PC-3 (cell line): ENCODE measurements at regions not wholly inside any gene's neighbourhood (a gene's known extent, or its start where the extent isn't known, plus 50 kb on each side); places are given as distances from the start of the nearest gene placed in this dataset.
"Not testable (repeated sequence)": the region's sequence is repeated elsewhere in the genome, so short reads cannot be mapped to it uniquely, and the experiment has no call there.

Source experiments
- ATAC-seq: fragments of 200-7000 bp; cut with Tn5 transposase; 2 replicates; pipeline ENCODE4 v1.9.1; 2020; ENCODE audit warnings: mild to moderate bottlenecking, moderate library complexity
- BruUV-seq: library from RNA; stranded (reverse); fragments of 400-500 nt; replicated peaks from 2 replicates; lab custom pipeline; 2021; lab: Mats Ljungman, UMichigan
- CTCF ChIA-PET: fragments of 300-600 bp; sonication (Branson Sonifier 250); formaldehyde crosslinking; loops from one replicate; lab custom pipeline; 2022; ENCODE audit warnings: antibody characterized with exemption; lab: Charles Lee
- POLR2A ChIA-PET: fragments of 300-600 bp; sonication (Branson Sonifier 250); formaldehyde crosslinking; loops from one replicate; lab custom pipeline; 2022; ENCODE audit warnings: antibody characterized with exemption; ENCODE audit not compliant: unreplicated experiment; lab: Charles Lee
- DNase-seq: peaks from one replicate; pipeline ENCODE4 v3.0.0-alpha.2; 2015
- H2AFZ ChIP-seq: fragments of 300-600 bp; sonication (generic); 2 replicates; pipeline ENCODE4 v1.6.0; 2016; ENCODE audit warnings: antibody characterized with exemption, low read length
- H3F3A ChIP-seq: fragments of 300-600 bp; sonication (generic); one replicate; pipeline ENCODE4 v1.6.0; 2017; ENCODE audit warnings: antibody characterized with exemption, low read length, control low read depth, mild to moderate bottlenecking; ENCODE audit not compliant: unreplicated experiment
- H3K27ac ChIP-seq: fragments of 300-600 bp; sonication (generic); 2 replicates; pipeline ENCODE4 v1.5.1; 2016; ENCODE audit warnings: mild to moderate bottlenecking, low read length
- H3K27me3 ChIP-seq: fragments of 300-600 bp; sonication (generic); 2 replicates; pipeline ENCODE4 v1.6.1; 2016; ENCODE audit warnings: low read length, mixed read lengths
- H3K36me3 ChIP-seq: fragments of 300-600 bp; sonication (generic); 2 replicates; pipeline ENCODE4 v1.6.1; 2016; ENCODE audit warnings: low read depth, mixed run types, low read length, mixed read lengths
- H3K4me1 ChIP-seq: fragments of 300-600 bp; sonication (generic); 2 replicates; pipeline ENCODE4 v1.5.1; 2016; ENCODE audit warnings: low read length; ENCODE audit not compliant: insufficient read depth
- H3K4me2 ChIP-seq: fragments of 300-600 bp; sonication (generic); 2 replicates; pipeline ENCODE4 v1.6.0; 2016; ENCODE audit warnings: low read length
- H3K4me3 ChIP-seq: fragments of 300-600 bp; sonication (generic); 2 replicates; pipeline ENCODE4 v1.5.1; 2016; ENCODE audit warnings: mild to moderate bottlenecking, low read length, mixed read lengths
- H3K79me2 ChIP-seq: fragments of 300-600 bp; sonication (generic); 2 replicates; pipeline ENCODE4 v1.6.1; 2017; ENCODE audit warnings: low read length, mixed read lengths
- H3K9ac ChIP-seq: fragments of 300-600 bp; sonication (generic); 2 replicates; pipeline ENCODE4 v1.6.0; 2016; ENCODE audit warnings: mild to moderate bottlenecking, low read length
- H3K9me2 ChIP-seq: fragments of 300-600 bp; sonication (generic); replicated peaks from 2 replicates; pipeline ENCODE4 v1.6.1; 2016; ENCODE audit warnings: mixed run types, low read length, mixed read lengths
- H3K9me3 ChIP-seq: fragments of 300-600 bp; sonication (generic); 2 replicates; pipeline ENCODE4 v1.6.1; 2016; ENCODE audit warnings: low read length, mixed read lengths
- H4K20me1 ChIP-seq: fragments of 300-600 bp; sonication (generic); 2 replicates; pipeline ENCODE4 v1.6.1; 2016; ENCODE audit warnings: low read length, mixed read lengths
- EZH2 ChIP-seq: fragments of 300-600 bp; sonication (generic); IDR thresholded peaks from one replicate; pipeline ENCODE4 v1.6.1; 2017; ENCODE audit warnings: antibody characterized with exemption, mild to moderate bottlenecking, low read length; ENCODE audit not compliant: unreplicated experiment
- EZH2phosphoT487 ChIP-seq: fragments of 300-600 bp; sonication (generic); IDR thresholded peaks from 2 replicates; pipeline ENCODE4 v1.6.1; 2018; ENCODE audit warnings: mild to moderate bottlenecking, antibody characterized with exemption, low read length, borderline replicate concordance
- intact Hi-C: fragments of 100-400 bp; cut with micrococcal nuclease; formaldehyde crosslinking; loops from 2 replicates; pipeline ENCODE4 v1.9.0; 2023
- TF ChIP-seq, protein P1 (sequence below): fragments of 300-600 bp; sonication (generic); conservative IDR thresholded peaks from 2 replicates; pipeline ENCODE4 v1.5.1; 2017; ENCODE audit warnings: antibody characterized with exemption, low read depth, mild to moderate bottlenecking, low read length

DNA sequence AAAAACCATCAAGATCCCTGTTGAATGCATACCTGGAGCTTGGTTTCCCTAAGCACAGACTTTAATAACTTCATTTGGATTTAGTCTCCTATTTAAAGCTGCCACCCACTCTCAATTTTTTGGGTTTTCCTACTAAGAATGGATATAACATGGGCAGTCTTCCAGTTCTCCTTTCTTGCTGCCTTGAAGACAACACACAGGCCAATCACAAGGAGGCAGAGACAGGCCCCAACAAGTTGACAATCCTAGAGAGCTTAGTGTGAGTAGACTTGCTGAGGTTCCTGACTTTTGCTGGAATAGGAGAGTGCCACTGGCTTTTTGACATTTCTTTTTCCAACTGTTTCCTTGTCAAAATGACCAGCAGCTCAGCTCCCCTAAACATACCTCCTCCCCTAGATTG, 112.3 kb upstream of the ESR1 start:
- Histone ChIP-seq H3K27ac (no peak overlapping the region), H3K9me2 (no peaks in the 10 kb centered on the region), H3K4me1 (peaks cover 8% of the 10 kb centered on the region), H2AFZ (no peak overlapping the region), H3K79me2 (no peaks in the 10 kb centered on the region), H3K4me3 (no peak overlapping the region), H3K27me3 (no peaks in the 10 kb centered on the region), H3K9ac (no peak overlapping the region), H3K4me2 (no peak overlapping the region), H3K36me3 (no peaks in the 10 kb centered on the region), H3F3A (no peaks in the 10 kb centered on the region), H3K9me3 (no peaks in the 10 kb centered on the region), H4K20me1 (no peaks in the 10 kb centered on the region)
- ChIA-PET POLR2A (no interaction called here), CTCF (no interaction called here)
- BruUV-seq: no TSS peak
- no peak for TF ChIP-seq EZH2phosphoT487
- TF ChIP-seq, protein P1, sequence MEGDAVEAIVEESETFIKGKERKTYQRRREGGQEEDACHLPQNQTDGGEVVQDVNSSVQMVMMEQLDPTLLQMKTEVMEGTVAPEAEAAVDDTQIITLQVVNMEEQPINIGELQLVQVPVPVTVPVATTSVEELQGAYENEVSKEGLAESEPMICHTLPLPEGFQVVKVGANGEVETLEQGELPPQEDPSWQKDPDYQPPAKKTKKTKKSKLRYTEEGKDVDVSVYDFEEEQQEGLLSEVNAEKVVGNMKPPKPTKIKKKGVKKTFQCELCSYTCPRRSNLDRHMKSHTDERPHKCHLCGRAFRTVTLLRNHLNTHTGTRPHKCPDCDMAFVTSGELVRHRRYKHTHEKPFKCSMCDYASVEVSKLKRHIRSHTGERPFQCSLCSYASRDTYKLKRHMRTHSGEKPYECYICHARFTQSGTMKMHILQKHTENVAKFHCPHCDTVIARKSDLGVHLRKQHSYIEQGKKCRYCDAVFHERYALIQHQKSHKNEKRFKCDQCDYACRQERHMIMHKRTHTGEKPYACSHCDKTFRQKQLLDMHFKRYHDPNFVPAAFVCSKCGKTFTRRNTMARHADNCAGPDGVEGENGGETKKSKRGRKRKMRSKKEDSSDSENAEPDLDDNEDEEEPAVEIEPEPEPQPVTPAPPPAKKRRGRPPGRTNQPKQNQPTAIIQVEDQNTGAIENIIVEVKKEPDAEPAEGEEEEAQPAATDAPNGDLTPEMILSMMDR: no peak
- TF ChIP-seq EZH2: no peak
- intact Hi-C loops: no loop called here
- ATAC-seq (no peak), DNase-seq (no peak)

DNA sequence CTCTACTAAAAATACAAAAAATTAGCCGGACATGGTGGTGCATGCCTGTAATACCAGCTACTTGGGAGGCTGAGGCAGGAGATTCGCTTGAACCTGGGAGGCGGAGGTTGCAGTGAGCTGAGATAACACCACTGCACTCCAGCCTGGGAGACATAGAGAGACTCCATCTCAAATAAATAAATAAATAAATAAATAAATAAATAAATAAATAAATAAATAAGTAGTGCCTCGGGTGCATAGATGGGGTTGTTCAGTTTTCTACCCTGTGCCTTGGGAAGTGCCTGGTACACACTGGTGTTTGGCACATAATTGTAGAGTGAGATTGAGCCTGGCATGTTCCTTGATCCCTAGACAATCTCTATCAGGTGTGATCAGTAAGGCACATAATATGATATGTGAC, 111.2 kb upstream of the ESR1 start:
- H3K9me2 ChIP-seq, intact Hi-C loops, H3K27ac ChIP-seq, ATAC-seq, H3K36me3 ChIP-seq, CTCF ChIA-PET, H3K9ac ChIP-seq, H3K4me1 ChIP-seq, BruUV-seq, H3K79me2 ChIP-seq, H3K4me3 ChIP-seq, H3K4me2 ChIP-seq, H3K9me3 ChIP-seq, H4K20me1 ChIP-seq, H2AFZ ChIP-seq, POLR2A ChIA-PET, H3F3A ChIP-seq, DNase-seq, H3K27me3 ChIP-seq: not testable (repeated sequence)

DNA sequence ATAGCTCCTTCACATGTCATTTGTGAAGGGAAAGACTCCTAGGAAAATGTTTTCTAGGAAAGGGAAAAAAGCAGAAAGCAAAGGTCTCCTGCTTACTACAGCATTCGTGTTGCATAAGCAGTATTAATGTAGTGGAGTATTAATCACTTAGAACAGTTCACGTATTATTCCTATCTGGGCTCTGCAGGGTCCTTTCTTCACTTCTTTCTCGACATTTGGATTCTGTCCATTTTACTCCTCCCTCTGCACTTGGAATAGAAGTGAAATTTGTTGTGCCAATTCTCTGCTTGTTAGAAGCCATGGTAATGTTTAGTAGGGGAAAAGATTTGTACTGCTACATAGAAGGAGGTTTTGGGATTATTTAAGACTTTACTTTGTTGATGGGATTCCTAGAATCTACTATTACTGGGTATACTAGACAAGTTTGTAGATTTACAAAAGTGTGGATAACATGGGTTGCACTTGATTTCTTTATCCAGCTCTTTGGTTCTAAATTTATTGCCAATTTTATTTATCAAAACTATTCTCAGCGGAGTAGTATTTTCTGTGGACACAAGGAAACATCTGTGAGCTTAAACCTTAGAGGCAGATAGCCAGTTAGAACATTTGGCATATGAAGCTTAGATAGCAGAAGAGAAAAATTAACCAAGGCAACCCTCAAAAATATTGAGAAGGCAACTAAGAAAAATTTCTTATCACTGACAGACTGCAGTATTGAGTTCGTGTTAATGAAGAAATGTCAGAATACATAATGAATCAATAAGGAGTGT, 108.4 kb upstream of the ESR1 start:
- Histone ChIP-seq H3K9me2 (no peaks in the 10 kb centered on the region), H3K9me3 (no peaks in the 10 kb centered on the region), H4K20me1 (no peaks in the 10 kb centered on the region), H3K27me3 (no peaks in the 10 kb centered on the region), H3K4me2 (no peak overlapping the region), H3K79me2 (no peaks in the 10 kb centered on the region), H3K9ac (no peak overlapping the region), H3F3A (no peaks in the 10 kb centered on the region), H3K27ac (no peak overlapping the region), H3K4me1 (peaks cover 14% of the 10 kb centered on the region), H3K4me3 (no peak overlapping the region), H3K36me3 (no peaks in the 10 kb centered on the region), H2AFZ (no peak overlapping the region)
- ChIA-PET CTCF (no interaction called here), POLR2A (no interaction called here)
- intact Hi-C loops: no loop called here
- no TSS peak for BruUV-seq
- ATAC-seq (no peak), DNase-seq (no peak)
- TF ChIP-seq EZH2: no peak
- TF ChIP-seq, protein P1: no peak
- no peak for TF ChIP-seq EZH2phosphoT487
